KMS-11 (cell line): ENCODE measurements at regions not wholly inside any gene's neighbourhood (a gene's known extent, or its start where the extent isn't known, plus 50 kb on each side); places are given as distances from the start of the nearest gene placed in this dataset.

Experiments used
- H2AFZ ChIP-seq: fragments of 200-600 bp; sonication (generic); 2 replicates; pipeline ENCODE4 v1.6.1; 2016; ENCODE audit warnings: antibody characterized with exemption, mixed run types, low read depth
- H3K27ac ChIP-seq: fragments of 200-600 bp; sonication (generic); 2 replicates; pipeline ENCODE4 v1.6.1; 2016; ENCODE audit warnings: mild to moderate bottlenecking, mixed run types
- H3K27me3 ChIP-seq: fragments of 200-600 bp; sonication (generic); 2 replicates; pipeline ENCODE4 v1.6.1; 2017; ENCODE audit warnings: mild to moderate bottlenecking, low read depth, mixed run types, moderate library complexity; ENCODE audit not compliant: insufficient read depth
- H3K36me3 ChIP-seq: fragments of 200-600 bp; sonication (generic); 2 replicates; pipeline ENCODE4 v1.6.1; 2017; ENCODE audit warnings: mild to moderate bottlenecking, mixed run types; ENCODE audit not compliant: insufficient read depth
- H3K4me1 ChIP-seq: fragments of 200-600 bp; sonication (generic); 2 replicates; pipeline ENCODE4 v1.6.1; 2016; ENCODE audit warnings: mild to moderate bottlenecking, low read depth, mixed run types; ENCODE audit not compliant: poor library complexity, severe bottlenecking
- H3K4me2 ChIP-seq: fragments of 200-600 bp; sonication (generic); 2 replicates; pipeline ENCODE4 v1.7.0; 2016; ENCODE audit warnings: mild to moderate bottlenecking, mixed run types
- H3K4me3 ChIP-seq: fragments of 200-600 bp; sonication (generic); IDR thresholded peaks from 2 replicates; pipeline ENCODE4 v1.6.1; 2017; ENCODE audit warnings: low read depth, low read length, mixed read lengths; ENCODE audit not compliant: insufficient read depth
- H3K79me2 ChIP-seq: fragments of 200-600 bp; sonication (generic); 2 replicates; pipeline ENCODE4 v1.6.1; 2016; ENCODE audit warnings: low read depth, mixed run types; ENCODE audit not compliant: insufficient read depth
- H3K9ac ChIP-seq: fragments of 200-600 bp; sonication (generic); 2 replicates; pipeline ENCODE4 v1.6.1; 2016; ENCODE audit warnings: mild to moderate bottlenecking, mixed run types
- H4K20me1 ChIP-seq: fragments of 200-600 bp; sonication (generic); 2 replicates; pipeline ENCODE4 v1.6.1; 2016; ENCODE audit warnings: mild to moderate bottlenecking, mixed run types; ENCODE audit not compliant: insufficient read depth
- TF ChIP-seq, protein P1 (sequence below): fragments of 200-600 bp; sonication (generic); conservative IDR thresholded peaks from 2 replicates; pipeline ENCODE4 v1.6.1; 2017; ENCODE audit warnings: low read depth, mild to moderate bottlenecking, antibody characterized with exemption, low read length, moderate library complexity, mixed read lengths

GRCh38 chr3:64925575-64925974 is 237.8 kb upstream of the ADAMTS9 start:
- H3K4me3 ChIP-seq, result no peak overlapping the region
- H4K20me1 ChIP-seq, result no peaks in the 10 kb centered on the region
- no peaks in the 10 kb centered on the region for H3K36me3 ChIP-seq
- H3K4me2 ChIP-seq, result no peak overlapping the region
- no peak overlapping the region for H2AFZ ChIP-seq
- TF ChIP-seq, protein P1, sequence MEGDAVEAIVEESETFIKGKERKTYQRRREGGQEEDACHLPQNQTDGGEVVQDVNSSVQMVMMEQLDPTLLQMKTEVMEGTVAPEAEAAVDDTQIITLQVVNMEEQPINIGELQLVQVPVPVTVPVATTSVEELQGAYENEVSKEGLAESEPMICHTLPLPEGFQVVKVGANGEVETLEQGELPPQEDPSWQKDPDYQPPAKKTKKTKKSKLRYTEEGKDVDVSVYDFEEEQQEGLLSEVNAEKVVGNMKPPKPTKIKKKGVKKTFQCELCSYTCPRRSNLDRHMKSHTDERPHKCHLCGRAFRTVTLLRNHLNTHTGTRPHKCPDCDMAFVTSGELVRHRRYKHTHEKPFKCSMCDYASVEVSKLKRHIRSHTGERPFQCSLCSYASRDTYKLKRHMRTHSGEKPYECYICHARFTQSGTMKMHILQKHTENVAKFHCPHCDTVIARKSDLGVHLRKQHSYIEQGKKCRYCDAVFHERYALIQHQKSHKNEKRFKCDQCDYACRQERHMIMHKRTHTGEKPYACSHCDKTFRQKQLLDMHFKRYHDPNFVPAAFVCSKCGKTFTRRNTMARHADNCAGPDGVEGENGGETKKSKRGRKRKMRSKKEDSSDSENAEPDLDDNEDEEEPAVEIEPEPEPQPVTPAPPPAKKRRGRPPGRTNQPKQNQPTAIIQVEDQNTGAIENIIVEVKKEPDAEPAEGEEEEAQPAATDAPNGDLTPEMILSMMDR, result no peak
- no peak overlapping the region for H3K9ac ChIP-seq
- no peaks in the 10 kb centered on the region for H3K79me2 ChIP-seq
- H3K4me1 ChIP-seq, result no peaks in the 10 kb centered on the region
- no peaks in the 10 kb centered on the region for H3K27me3 ChIP-seq
- no peak overlapping the region for H3K27ac ChIP-seq

- no peaks in the 10 kb centered on the region for H3K36me3 ChIP-seq
- TF ChIP-seq, protein P1, result no peak
- H2AFZ ChIP-seq, result no peak overlapping the region
- H3K4me2 ChIP-seq, result no peak overlapping the region
- no peaks in the 10 kb centered on the region for H3K79me2 ChIP-seq
- no peak overlapping the region for H3K27ac ChIP-seq
- no peak overlapping the region for H3K9ac ChIP-seq
- no peaks in the 10 kb centered on the region for H3K4me1 ChIP-seq
- no peaks in the 10 kb centered on the region for H4K20me1 ChIP-seq
- H3K27me3 ChIP-seq, result no peaks in the 10 kb centered on the region
- no peak overlapping the region for H3K4me3 ChIP-seq
These were observed 237.2 kb upstream of the ADAMTS9 start for GRCh38 chr3:64924961-64925360.

DNA sequence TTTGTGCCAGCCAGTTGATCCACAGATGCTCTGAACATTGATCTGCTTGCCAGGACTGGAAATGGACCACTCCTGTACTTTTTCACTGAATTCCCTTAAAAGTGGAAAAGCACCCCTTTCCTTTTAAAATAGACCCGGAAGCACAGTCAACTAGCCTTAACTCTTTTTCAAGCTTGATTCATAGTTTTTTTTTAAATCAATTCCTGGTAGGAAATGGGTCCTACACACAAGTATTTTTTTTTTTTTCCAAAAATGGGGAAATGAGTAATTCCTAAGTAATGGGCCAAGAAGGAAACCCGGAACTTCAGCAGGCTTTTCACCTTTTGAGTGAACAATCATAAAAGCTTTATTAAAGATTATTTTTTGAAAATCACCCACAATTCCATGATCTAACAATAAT is 234.4 kb upstream of the ADAMTS9 start:
- no peak overlapping the region for H3K9ac ChIP-seq
- no peak overlapping the region for H3K27ac ChIP-seq
- H3K4me1 ChIP-seq, result no peaks in the 10 kb centered on the region
- no peaks in the 10 kb centered on the region for H3K36me3 ChIP-seq
- no peaks in the 10 kb centered on the region for H3K27me3 ChIP-seq
- H3K4me2 ChIP-seq, result no peak overlapping the region
- no peak overlapping the region for H2AFZ ChIP-seq
- H3K4me3 ChIP-seq, result no peak overlapping the region
- H4K20me1 ChIP-seq, result no peaks in the 10 kb centered on the region
- no peaks in the 10 kb centered on the region for H3K79me2 ChIP-seq
- TF ChIP-seq, protein P1, result no peak

DNA sequence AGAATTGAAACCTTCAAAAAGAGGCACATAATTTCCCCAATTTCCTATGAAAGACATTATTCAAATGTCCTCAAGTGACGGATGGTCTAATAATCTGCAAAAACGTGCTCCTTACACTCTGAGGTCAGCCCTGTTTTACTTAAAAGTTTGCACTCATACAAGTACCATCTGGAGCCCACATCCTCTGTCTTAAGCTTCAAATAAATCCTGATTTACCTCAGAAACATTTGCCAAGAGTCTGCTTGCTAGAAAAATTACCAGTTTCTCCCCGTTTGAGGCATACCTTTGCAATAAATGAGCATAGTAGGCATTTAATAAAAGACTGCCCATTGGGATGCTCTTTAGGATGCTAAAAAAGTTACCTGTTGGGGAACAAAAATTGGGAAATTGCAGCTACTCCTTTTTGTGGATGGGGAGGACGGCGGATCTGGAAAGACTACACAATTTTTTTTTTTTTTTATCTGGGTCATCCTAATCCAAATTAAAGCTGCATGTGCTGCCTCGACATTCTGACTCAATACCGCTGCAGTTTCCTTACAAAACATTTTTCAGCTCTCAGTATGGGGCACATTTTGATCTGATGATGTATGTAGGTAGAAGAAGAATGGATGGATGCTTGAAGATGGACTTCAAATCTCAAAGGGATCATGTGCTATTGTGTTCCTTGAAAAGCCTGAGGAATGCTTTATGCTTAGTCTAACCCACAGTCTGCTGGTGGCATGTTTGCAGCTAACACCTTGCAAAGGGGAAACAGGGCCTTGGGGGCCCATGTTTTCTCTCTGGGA is 233.7 kb upstream of the ADAMTS9 start:
- Histone ChIP-seq H3K36me3 (no peaks in the 10 kb centered on the region), H3K27ac (no peak overlapping the region), H3K9ac (no peak overlapping the region), H4K20me1 (no peaks in the 10 kb centered on the region), H3K27me3 (no peaks in the 10 kb centered on the region), H3K79me2 (no peaks in the 10 kb centered on the region), H2AFZ (no peak overlapping the region), H3K4me1 (no peaks in the 10 kb centered on the region), H3K4me3 (no peak overlapping the region), H3K4me2 (no peak overlapping the region)
- TF ChIP-seq, protein P1, result no peak
